ENCODE measurements at regions not wholly inside any gene's neighbourhood (a gene's known extent, or its start where the extent isn't known, plus 50 kb on each side); places are given as distances from the start of the nearest gene placed in this dataset.

DNA sequence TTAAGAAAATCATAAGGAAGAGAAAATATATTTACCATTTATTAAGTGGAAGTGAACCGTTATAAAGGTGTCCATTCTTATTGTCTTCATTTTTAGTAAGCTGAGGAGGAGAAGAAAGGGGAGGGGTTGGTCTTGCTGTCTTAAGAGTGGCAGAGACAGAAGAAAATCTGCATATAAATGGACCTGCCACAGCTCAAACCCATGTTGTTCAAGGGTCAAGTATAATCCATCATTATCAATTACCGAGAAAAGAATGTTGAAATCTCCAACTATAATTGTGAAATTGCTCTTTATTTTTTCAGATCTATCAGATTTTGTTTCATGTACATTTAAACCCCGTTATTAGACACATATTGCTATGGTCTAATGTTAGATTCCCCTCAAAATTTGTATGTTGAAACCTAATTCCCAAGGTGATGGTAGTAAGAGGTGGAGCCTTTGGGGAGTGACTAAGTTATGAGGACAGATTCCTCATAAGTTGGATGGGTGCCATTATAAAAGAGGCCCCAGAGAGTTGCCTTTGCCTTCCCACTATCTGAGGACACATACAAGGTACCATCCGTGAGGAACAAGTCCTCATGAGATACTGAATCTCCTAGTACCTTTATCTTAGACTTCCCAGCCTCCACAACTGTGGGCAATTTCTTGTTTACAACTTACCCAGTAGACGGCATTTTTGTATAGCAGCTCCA is 58.5 kb upstream of the SMAD1 start:
- Histone ChIP-seq H3K79me2 (ENCODE audit: insufficient read depth, low read length) (no peaks in the 10 kb centered on the region), H2BK5ac (ENCODE audit: insufficient read length, low read length) (no peak overlapping the region), H3K4me1 (ENCODE audit: insufficient read depth, low read length) (no peaks in the 10 kb centered on the region), H3K9ac (ENCODE audit: extremely low read depth, insufficient read length, low read length) (no peak overlapping the region), H3K9me3 (ENCODE audit: control insufficient read depth, low read depth, low read length) (no peaks in the 10 kb centered on the region), H4K8ac (replicated peaks; ENCODE audit: insufficient read length, low read depth, low read length) (no peak overlapping the region), H2BK20ac (ENCODE audit: low read depth, low read length, poor library complexity, severe bottlenecking) (no peak overlapping the region), H3K18ac (ENCODE audit: insufficient read length, low read depth, low read length) (no peak overlapping the region), H2BK120ac (ENCODE audit: low read depth, low read length, poor library complexity, severe bottlenecking) (no peak overlapping the region), H2AFZ (ENCODE audit: low read length) (no peak overlapping the region), H3K23ac (ENCODE audit: insufficient read length, low read depth, low read length) (no peak overlapping the region), H3K27me3 (ENCODE audit: insufficient read depth, low read length) (no peaks in the 10 kb centered on the region), H3K56ac (ENCODE audit: insufficient read length, low read depth, low read length) (no peak overlapping the region), H3K79me1 (ENCODE audit: insufficient read depth, low read depth, low read length, poor library complexity, severe bottlenecking) (no peaks in the 10 kb centered on the region), H2BK15ac (ENCODE audit: low read depth, low read length) (no peak overlapping the region), H3T11ph (ENCODE audit: low read length) (no peak overlapping the region), H4K20me1 (ENCODE audit: control insufficient read depth, insufficient read depth, insufficient read length) (no peaks in the 10 kb centered on the region), H3K4me2 (ENCODE audit: insufficient read depth, insufficient read length, low read length) (no peak overlapping the region), H3K27ac (ENCODE audit: insufficient read length, low read depth, low read length) (no peak overlapping the region), H4K91ac (ENCODE audit: insufficient read length, low read depth, low read length) (no peak overlapping the region), H2AK5ac (ENCODE audit: insufficient read length, low read length) (no peak overlapping the region), H2BK12ac (ENCODE audit: insufficient read length, low read depth, low read length) (no peak overlapping the region), H3K23me2 (ENCODE audit: insufficient read length, low read depth, low read length, poor library complexity, severe bottlenecking) (no peaks in the 10 kb centered on the region), H3K14ac (ENCODE audit: insufficient read depth, low read length) (no peak overlapping the region), H3K4ac (ENCODE audit: low read depth, low read length) (no peak overlapping the region), H4K5ac (ENCODE audit: insufficient read length, low read depth, low read length) (no peak overlapping the region)
- no CpG with 5 or more reads among the region's 5 CpGs for WGBS (ENCODE audit: extremely low coverage, insufficient read length, low lambda C conversion rate)
- no peak for DNase-seq
- Mint-ChIP-seq H3K36me3 (ENCODE audit: insufficient read depth in 1 of 3, low read depth in 3 of 3) (peaks cover 4 to 19% (median 4%) of the 10 kb centered on the region in 3 experiments; a peak in 5 of 7 replicates), H3K27ac (no peak overlapping the region), H3K4me3 (no peak overlapping the region), H3K9me3 (peaks cover 14 to 17% of the 10 kb centered on the region in 2 experiments), H3K27me3 (ENCODE audit: low read depth) (no peaks in the 10 kb centered on the region), H3K4me1 (peaks cover 2 to 9% of the 10 kb centered on the region in 2 experiments)
- TF ChIP-seq, protein P1, sequence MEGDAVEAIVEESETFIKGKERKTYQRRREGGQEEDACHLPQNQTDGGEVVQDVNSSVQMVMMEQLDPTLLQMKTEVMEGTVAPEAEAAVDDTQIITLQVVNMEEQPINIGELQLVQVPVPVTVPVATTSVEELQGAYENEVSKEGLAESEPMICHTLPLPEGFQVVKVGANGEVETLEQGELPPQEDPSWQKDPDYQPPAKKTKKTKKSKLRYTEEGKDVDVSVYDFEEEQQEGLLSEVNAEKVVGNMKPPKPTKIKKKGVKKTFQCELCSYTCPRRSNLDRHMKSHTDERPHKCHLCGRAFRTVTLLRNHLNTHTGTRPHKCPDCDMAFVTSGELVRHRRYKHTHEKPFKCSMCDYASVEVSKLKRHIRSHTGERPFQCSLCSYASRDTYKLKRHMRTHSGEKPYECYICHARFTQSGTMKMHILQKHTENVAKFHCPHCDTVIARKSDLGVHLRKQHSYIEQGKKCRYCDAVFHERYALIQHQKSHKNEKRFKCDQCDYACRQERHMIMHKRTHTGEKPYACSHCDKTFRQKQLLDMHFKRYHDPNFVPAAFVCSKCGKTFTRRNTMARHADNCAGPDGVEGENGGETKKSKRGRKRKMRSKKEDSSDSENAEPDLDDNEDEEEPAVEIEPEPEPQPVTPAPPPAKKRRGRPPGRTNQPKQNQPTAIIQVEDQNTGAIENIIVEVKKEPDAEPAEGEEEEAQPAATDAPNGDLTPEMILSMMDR (conservative IDR thresholded peaks at IDR 0.05) = no peak
